ENCODE measurements at regions not wholly inside any gene's neighbourhood (a gene's known extent, or its start where the extent isn't known, plus 50 kb on each side); places are given as distances from the start of the nearest gene placed in this dataset.

GRCh38 chr13:76231522-76232167 is 595.5 kb downstream of the LMO7 start:
- no peaks in the 10 kb centered on the region for H4K20me1 ChIP-seq (ENCODE audit: insufficient read depth)
- H3K9ac ChIP-seq, result no peak overlapping the region
- no peak overlapping the region for H3K4me3 ChIP-seq (ENCODE audit: low read depth in 2 of 2, low read length in 1 of 2)
- H3F3A ChIP-seq (replicated peaks; ENCODE audit: insufficient read depth), result no peaks in the 10 kb centered on the region
- DNase-seq, result no peak
- POLR2A ChIA-PET, result no interaction called here
- H3K36me3 ChIP-seq (replicated peaks in 1 of 2; ENCODE audit: control insufficient read depth in 1 of 2, insufficient read depth in 2 of 2, low read length in 1 of 2), result no peaks in the 10 kb centered on the region
- H3K9me3 ChIP-seq, result no peaks in the 10 kb centered on the region
- CTCF ChIA-PET, result no interaction called here
- H3K4me1 ChIP-seq (ENCODE audit: control insufficient read depth in 1 of 2, insufficient read depth in 2 of 2, low read depth in 1 of 2, low read length in 1 of 2), result no peaks in the 10 kb centered on the region
- H3K27ac ChIP-seq (ENCODE audit: low read depth in 2 of 2, low read length in 1 of 2), result no peak overlapping the region
- no peaks in the 10 kb centered on the region for H3K79me2 ChIP-seq (ENCODE audit: insufficient read depth)
- no peak for TF ChIP-seq RAD21 (IDR thresholded peaks at IDR 0.05; ENCODE audit: low read length)
- no peak for TF ChIP-seq ELF1 (IDR thresholded peaks at IDR 0.05)
- no peak for TF ChIP-seq REST (IDR thresholded peaks at IDR 0.05; ENCODE audit: low read depth, low read length)
- no peak for TF ChIP-seq MAX (IDR thresholded peaks at IDR 0.05; ENCODE audit: low read depth)
- TF ChIP-seq FOSL2 (IDR thresholded peaks at IDR 0.05; ENCODE audit: borderline replicate concordance, low read depth), result no peak
- TF ChIP-seq USF2 (IDR thresholded peaks at IDR 0.05; ENCODE audit: borderline replicate concordance, low read depth, low read length), result no peak
- no peaks in the 10 kb centered on the region for H3K9me2 ChIP-seq
- no peaks in the 10 kb centered on the region for H3K27me3 ChIP-seq (ENCODE audit: insufficient read depth)
- 29% methylated on average over 4 of the region's 4 CpGs for WGBS (ENCODE audit: low lambda C conversion rate)
- no peak overlapping the region for H3K4me2 ChIP-seq
- H2AFZ ChIP-seq (ENCODE audit: low read depth), result no peak overlapping the region

DNA sequence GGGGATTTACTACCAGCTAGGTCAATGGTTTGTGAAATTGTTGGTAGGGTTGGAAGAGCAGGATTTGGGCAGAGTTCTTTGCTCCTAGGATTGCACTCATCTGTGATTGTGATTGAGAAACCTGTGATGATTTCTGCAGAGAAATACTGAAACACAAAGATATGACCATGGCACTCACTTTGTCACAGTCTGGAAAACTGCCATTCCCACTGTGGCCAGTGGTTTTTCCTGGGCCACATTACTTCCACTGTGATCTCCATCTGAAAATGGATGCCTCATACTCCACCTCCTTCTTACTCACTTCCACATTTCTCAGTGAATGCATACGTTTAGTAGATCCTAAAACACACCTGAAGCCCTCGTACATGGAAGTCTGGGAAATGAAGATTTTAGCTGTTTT is 593.2 kb downstream of the LMO7 start:
- Histone ChIP-seq H4K20me1 (ENCODE audit: insufficient read depth) (no peaks in the 10 kb centered on the region), H3K27me3 (ENCODE audit: insufficient read depth) (no peaks in the 10 kb centered on the region), H3K4me2 (no peak overlapping the region), H3K9me3 (no peaks in the 10 kb centered on the region), H2AFZ (ENCODE audit: low read depth) (no peak overlapping the region), H3K9ac (no peak overlapping the region), H3K4me1 (ENCODE audit: control insufficient read depth in 1 of 2, insufficient read depth in 2 of 2, low read depth in 1 of 2, low read length in 1 of 2) (no peaks in the 10 kb centered on the region), H3F3A (replicated peaks; ENCODE audit: insufficient read depth) (no peaks in the 10 kb centered on the region), H3K9me2 (no peaks in the 10 kb centered on the region), H3K4me3 (ENCODE audit: low read depth in 2 of 2, low read length in 1 of 2) (no peak overlapping the region), H3K27ac (ENCODE audit: low read depth in 2 of 2, low read length in 1 of 2) (no peak overlapping the region), H3K79me2 (ENCODE audit: insufficient read depth) (no peaks in the 10 kb centered on the region), H3K36me3 (replicated peaks in 1 of 2; ENCODE audit: control insufficient read depth in 1 of 2, insufficient read depth in 2 of 2, low read length in 1 of 2) (no peaks in the 10 kb centered on the region)
- WGBS (ENCODE audit: low lambda C conversion rate), result 3% methylated on average over 2 of the region's 2 CpGs
- DNase-seq, result no peak
- ChIA-PET POLR2A (no interaction called here), CTCF (no interaction called here)
- TF ChIP-seq ZBTB33 (IDR thresholded peaks at IDR 0.05; ENCODE audit: borderline replicate concordance, low read depth) (no peak), YY1 (IDR thresholded peaks at IDR 0.05; ENCODE audit: low read depth) (no peak), MAX (IDR thresholded peaks at IDR 0.05; ENCODE audit: low read depth) (no peak), IRF3 (IDR thresholded peaks at IDR 0.05; ENCODE audit: low read depth, low read length) (no peak), GATA2 (CRISPR knock-in tag; IDR thresholded peaks at IDR 0.05) (no peak), EP300 (IDR thresholded peaks at IDR 0.05; ENCODE audit: borderline replicate concordance in 1 of 2, low read depth in 1 of 2, low read length in 1 of 2) (no peak), EZH2phosphoT487 (IDR thresholded peaks at IDR 0.05; ENCODE audit: borderline replicate concordance, low read depth) (no peak), RFX5 (IDR thresholded peaks at IDR 0.05; ENCODE audit: low read length) (no peak), FOXJ3 (CRISPR knock-in tag; IDR thresholded peaks at IDR 0.05) (no peak), USF1 (IDR thresholded peaks at IDR 0.05; ENCODE audit: borderline replicate concordance, low read depth) (no peak), GABPA (IDR thresholded peaks at IDR 0.05; ENCODE audit: low read depth) (no peak)
- TF ChIP-seq, protein P1, sequence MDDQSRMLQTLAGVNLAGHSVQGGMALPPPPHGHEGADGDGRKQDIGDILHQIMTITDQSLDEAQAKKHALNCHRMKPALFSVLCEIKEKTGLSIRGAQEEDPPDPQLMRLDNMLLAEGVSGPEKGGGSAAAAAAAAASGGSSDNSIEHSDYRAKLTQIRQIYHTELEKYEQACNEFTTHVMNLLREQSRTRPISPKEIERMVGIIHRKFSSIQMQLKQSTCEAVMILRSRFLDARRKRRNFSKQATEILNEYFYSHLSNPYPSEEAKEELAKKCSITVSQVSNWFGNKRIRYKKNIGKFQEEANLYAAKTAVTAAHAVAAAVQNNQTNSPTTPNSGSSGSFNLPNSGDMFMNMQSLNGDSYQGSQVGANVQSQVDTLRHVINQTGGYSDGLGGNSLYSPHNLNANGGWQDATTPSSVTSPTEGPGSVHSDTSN (IDR thresholded peaks at IDR 0.05), result no peak
